B cell (primary cell): ENCODE measurements at regions not wholly inside any gene's neighbourhood (a gene's known extent, or its start where the extent isn't known, plus 50 kb on each side); places are given as distances from the start of the nearest gene placed in this dataset.

Experiments used
- ATAC-seq: fragments of 200-7000 bp; cut with Tn5 transposase; one replicate; pipeline ENCODE4 v1.10.0; 2021; ENCODE audit warnings: low read depth, mild to moderate bottlenecking, moderate number of reproducible peaks, moderate library complexity
- CTCF ChIA-PET: fragments of 350-600 bp; sonication (Branson Sonifier 250); formaldehyde crosslinking; loops from one replicate; lab custom pipeline; 2021; ENCODE audit warnings: antibody characterized with exemption, inconsistent platforms; lab: Charles Lee
- POLR2A ChIA-PET: fragments of 350-600 bp; sonication (Branson Sonifier 250); formaldehyde crosslinking; loops from one replicate; lab custom pipeline; 2021; ENCODE audit warnings: antibody characterized with exemption; lab: Charles Lee
- DNase-seq: peaks from one replicate; pipeline ENCODE4 v3.0.0; 2013
- H2AFZ ChIP-seq: 2 replicates; pipeline ENCODE4 v1.6.1; 2012; ENCODE audit warnings: mild to moderate bottlenecking, low read depth, low read length; ENCODE audit not compliant: insufficient read depth, poor library complexity, severe bottlenecking
- H3K27ac ChIP-seq, 2 donors: 1 replicate in 1 of 2; 2 replicates in 1 of 2; pipeline ENCODE4 v1.5.1; 2012 to 2013; ENCODE audit warnings: low read length in 2 of 2, mild to moderate bottlenecking in 2 of 2, moderate library complexity in 1 of 2
- H3K27me3 ChIP-seq, 4 experiments: fragments of 200-600 bp in 1 of 4; sonication (generic) in 1 of 4; replicated peaks in 1 of 4; 1 replicate in 2 of 4; 2 replicates in 2 of 4; pipeline versions ENCODE4 v1.6.1 to v1.7.0; 2013 to 2016; ENCODE audit warnings: low read length in 3 of 4, mild to moderate bottlenecking in 2 of 4, mixed read lengths in 1 of 4, moderate library complexity in 1 of 4; ENCODE audit not compliant: insufficient read depth in 4 of 4, control insufficient read depth in 3 of 4; ENCODE audit errors: control extremely low read depth in 1 of 4
- H3K36me3 ChIP-seq, 2 experiments: replicated peaks in 1 of 2; 1 replicate in 1 of 2; 2 replicates in 1 of 2; pipeline versions ENCODE4 v1.6.1 to v1.7.1; 2013; ENCODE audit warnings: low read length in 1 of 2; ENCODE audit not compliant: insufficient read depth in 2 of 2, control insufficient read depth in 1 of 2; ENCODE audit errors: control extremely low read depth in 1 of 2, extremely low read depth in 1 of 2
- H3K4me1 ChIP-seq, 2 donors: fragments of 200-600 bp in 1 of 2; sonication (generic) in 1 of 2; 1 replicate in 1 of 2; 2 replicates in 1 of 2; pipeline versions ENCODE4 v1.5.1 to v1.6.1; 2013 to 2017; ENCODE audit warnings: low read length in 2 of 2; ENCODE audit not compliant: control insufficient read depth in 2 of 2, insufficient read depth in 2 of 2
- H3K4me2 ChIP-seq: replicated peaks from 2 replicates; pipeline ENCODE3; 2012; ENCODE audit warnings: mild to moderate bottlenecking, low read depth, low read length; ENCODE audit not compliant: poor library complexity, severe bottlenecking
- H3K4me3 ChIP-seq, 5 experiments: fragments of 200-600 bp in 1 of 5; sonication (generic) in 1 of 5; 1 replicate in 3 of 5; 2 replicates in 2 of 5; pipeline versions ENCODE4 v1.5.1 to v1.7.0; 2011 to 2016; ENCODE audit warnings: low read length in 4 of 5, mild to moderate bottlenecking in 4 of 5, low read depth in 2 of 5, control low read depth in 1 of 5, moderate library complexity in 1 of 5; ENCODE audit not compliant: insufficient read depth in 1 of 5; ENCODE audit errors: control extremely low read depth in 1 of 5, extremely low read depth in 1 of 5
- H3K79me2 ChIP-seq: fragments of 200-600 bp; sonication (generic); one replicate; pipeline ENCODE4 v1.6.0; 2016; ENCODE audit warnings: low read length; ENCODE audit not compliant: control insufficient read depth, insufficient read depth
- H3K9ac ChIP-seq: fragments of 200-600 bp; sonication (generic); 2 replicates; pipeline ENCODE4 v1.6.1; 2017; ENCODE audit warnings: mild to moderate bottlenecking, low read length, moderate library complexity
- H3K9me3 ChIP-seq, 3 donors: one replicate each; pipeline versions ENCODE4 v1.6.1 to v1.7.1; 2013; ENCODE audit warnings: low read length in 2 of 3; ENCODE audit not compliant: control insufficient read depth in 2 of 3, insufficient read depth in 1 of 3; ENCODE audit errors: control extremely low read depth in 1 of 3
- H4K20me1 ChIP-seq: 2 replicates; pipeline ENCODE4 v1.6.0; 2012; ENCODE audit warnings: mild to moderate bottlenecking, low read length; ENCODE audit not compliant: insufficient read depth, control insufficient read depth, poor library complexity, severe bottlenecking
- H3K27ac Mint-ChIP-seq: one replicate; pipeline ENCODE4 v1.8.0; 2021; ENCODE audit warnings: mixed read lengths
- H3K27me3 Mint-ChIP-seq: one replicate; pipeline ENCODE4 v1.8.0; 2021; ENCODE audit warnings: mixed read lengths
- H3K4me1 Mint-ChIP-seq: one replicate; pipeline ENCODE4 v1.8.0; 2021; ENCODE audit warnings: mixed read lengths
- H3K4me3 Mint-ChIP-seq: one replicate; pipeline ENCODE4 v1.8.0; 2021; ENCODE audit warnings: mixed read lengths
- H3K9me3 Mint-ChIP-seq: one replicate; pipeline ENCODE4 v1.8.0; 2022; ENCODE audit warnings: mixed read lengths; ENCODE audit not compliant: insufficient read depth
- EZH2 ChIP-seq: IDR thresholded peaks from 2 replicates; pipeline ENCODE4 v1.6.1; 2012; ENCODE audit warnings: borderline replicate concordance, low read depth, mild to moderate bottlenecking, moderate library complexity, low read length; ENCODE audit not compliant: insufficient read depth, poor library complexity, severe bottlenecking
- WGBS: methylation state at CpG from one replicate; pipeline ENCODE4 v1.1.5; 2013; ENCODE audit warnings: missing lambda C conversion rate; ENCODE audit not compliant: insufficient coverage; 5-methylcytosine and 5-hydroxymethylcytosine counted together
- intact Hi-C: fragments of 100-400 bp; cut with micrococcal nuclease; formaldehyde crosslinking; loops from one replicate; pipeline ENCODE4 v1.10.0; 2022
- TF ChIP-seq, protein P1 (sequence below): fragments of 200-600 bp; IDR thresholded peaks from one replicate; pipeline ENCODE4 v1.8.0; 2022; ENCODE audit warnings: antibody characterized with exemption, mild to moderate bottlenecking

DNA sequence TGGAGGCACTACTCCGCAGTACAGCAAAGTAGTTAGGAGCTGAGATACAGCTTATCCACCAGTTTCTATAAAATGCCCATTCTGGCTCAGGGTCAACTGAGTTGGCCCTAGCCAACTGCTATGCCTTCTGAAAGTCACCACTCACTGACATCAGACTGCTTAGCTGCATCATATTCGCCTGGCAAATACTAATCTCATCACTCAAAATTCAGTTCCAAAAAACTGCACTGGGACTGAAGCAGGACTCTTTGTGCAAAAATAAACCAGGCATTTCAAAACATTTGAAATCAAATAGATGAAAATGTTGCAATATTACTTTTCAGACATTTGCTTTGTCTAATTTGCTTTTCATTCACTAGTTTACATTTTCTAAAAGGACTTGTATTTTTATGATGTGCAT lies 230.0 kb downstream of the ALDH8A1 start:
- no peaks in the 10 kb centered on the region for H3K27me3 ChIP-seq
- no peak for ATAC-seq
- Mint-ChIP-seq H3K27ac (no peak overlapping the region), H3K27me3 (no peaks in the 10 kb centered on the region), H3K4me3 (no peak overlapping the region), H3K9me3 (no peaks in the 10 kb centered on the region), H3K4me1 (no peaks in the 10 kb centered on the region)
- CTCF ChIA-PET, result no interaction called here
- H2AFZ ChIP-seq, result peak overlapping the region; percentile 7
- DNase-seq, result no peak
- TF ChIP-seq, protein P1, sequence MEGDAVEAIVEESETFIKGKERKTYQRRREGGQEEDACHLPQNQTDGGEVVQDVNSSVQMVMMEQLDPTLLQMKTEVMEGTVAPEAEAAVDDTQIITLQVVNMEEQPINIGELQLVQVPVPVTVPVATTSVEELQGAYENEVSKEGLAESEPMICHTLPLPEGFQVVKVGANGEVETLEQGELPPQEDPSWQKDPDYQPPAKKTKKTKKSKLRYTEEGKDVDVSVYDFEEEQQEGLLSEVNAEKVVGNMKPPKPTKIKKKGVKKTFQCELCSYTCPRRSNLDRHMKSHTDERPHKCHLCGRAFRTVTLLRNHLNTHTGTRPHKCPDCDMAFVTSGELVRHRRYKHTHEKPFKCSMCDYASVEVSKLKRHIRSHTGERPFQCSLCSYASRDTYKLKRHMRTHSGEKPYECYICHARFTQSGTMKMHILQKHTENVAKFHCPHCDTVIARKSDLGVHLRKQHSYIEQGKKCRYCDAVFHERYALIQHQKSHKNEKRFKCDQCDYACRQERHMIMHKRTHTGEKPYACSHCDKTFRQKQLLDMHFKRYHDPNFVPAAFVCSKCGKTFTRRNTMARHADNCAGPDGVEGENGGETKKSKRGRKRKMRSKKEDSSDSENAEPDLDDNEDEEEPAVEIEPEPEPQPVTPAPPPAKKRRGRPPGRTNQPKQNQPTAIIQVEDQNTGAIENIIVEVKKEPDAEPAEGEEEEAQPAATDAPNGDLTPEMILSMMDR, result no peak
- TF ChIP-seq EZH2, result no peak
- no peak overlapping the region for H3K9ac ChIP-seq
- no peaks in the 10 kb centered on the region for H3K79me2 ChIP-seq
- no peaks in the 10 kb centered on the region for H3K4me1 ChIP-seq
- H3K4me3 ChIP-seq, result no peak overlapping the region
- POLR2A ChIA-PET, result no interaction called here
- H3K36me3 ChIP-seq, result no peaks in the 10 kb centered on the region
- intact Hi-C loops, result no loop called here
- H3K9me3 ChIP-seq, result no peaks in the 10 kb centered on the region
- no peak overlapping the region for H3K4me2 ChIP-seq
- WGBS, result no CpG with 5 or more reads among the region's 2 CpGs
- no peak overlapping the region for H3K27ac ChIP-seq
- H4K20me1 ChIP-seq, result no peaks in the 10 kb centered on the region

GRCh38 chr6:134719286-134719685 lies 230.6 kb downstream of the ALDH8A1 start:
- Histone ChIP-seq H3K9ac (no peak overlapping the region), H3K4me2 (no peak overlapping the region), H2AFZ (no peak overlapping the region), H3K4me3 (no peak overlapping the region), H3K27ac (no peak overlapping the region), H4K20me1 (no peaks in the 10 kb centered on the region), H3K36me3 (no peaks in the 10 kb centered on the region), H3K79me2 (no peaks in the 10 kb centered on the region), H3K4me1 (no peaks in the 10 kb centered on the region), H3K27me3 (no peaks in the 10 kb centered on the region), H3K9me3 (no peaks in the 10 kb centered on the region)
- H3K9me3 Mint-ChIP-seq, result no peaks in the 10 kb centered on the region
- intact Hi-C loops, result no loop called here
- no peak for ATAC-seq
- ChIA-PET POLR2A (no interaction called here), CTCF (no interaction called here)
- no peak for DNase-seq
- no peak for TF ChIP-seq EZH2
- TF ChIP-seq, protein P1, result no peak
- no peaks in the 10 kb centered on the region for H3K4me1 Mint-ChIP-seq
- H3K27ac Mint-ChIP-seq, result no peak overlapping the region
- H3K4me3 Mint-ChIP-seq, result no peak overlapping the region
- WGBS, result 100% methylated on average over 2 of the region's 6 CpGs
- H3K27me3 Mint-ChIP-seq, result peaks cover 2% of the 10 kb centered on the region
